GM23338 (cell line): ENCODE measurements at regions not wholly inside any gene's neighbourhood (a gene's known extent, or its start where the extent isn't known, plus 50 kb on each side); places are given as distances from the start of the nearest gene placed in this dataset.

Source experiments
- ATAC-seq: fragments of 200-7000 bp; cut with Tn5 transposase; 3 replicates; pipeline ENCODE4 v1.9.1; 2020
- DNase-seq: peaks from one replicate; pipeline ENCODE4 v3.0.0-alpha.2; 2015; ENCODE audit warnings: low spot score
- H2AFZ ChIP-seq: fragments of 200-600 bp; sonication (generic); 2 replicates; pipeline ENCODE4 v1.8.0; 2016; ENCODE audit warnings: antibody characterized with exemption, mild to moderate bottlenecking, moderate library complexity
- H3F3A ChIP-seq: fragments of 200-600 bp; sonication (generic); replicated peaks from 2 replicates; pipeline ENCODE4 v1.8.0; 2017; ENCODE audit warnings: antibody characterized with exemption, mixed run types, low read depth
- H3K27ac ChIP-seq: fragments of 200-600 bp; sonication (generic); 2 replicates; pipeline ENCODE4 v1.6.1; 2016; ENCODE audit warnings: low read depth
- H3K27me3 ChIP-seq: fragments of 200-600 bp; sonication (generic); 2 replicates; pipeline ENCODE4 v1.8.0; 2016; ENCODE audit warnings: mild to moderate bottlenecking, mixed run types, moderate library complexity; ENCODE audit not compliant: insufficient read depth
- H3K36me3 ChIP-seq: fragments of 200-600 bp; sonication (generic); 2 replicates; pipeline ENCODE4 v1.8.0; 2016; ENCODE audit warnings: mild to moderate bottlenecking; ENCODE audit not compliant: insufficient read depth
- H3K4me1 ChIP-seq: fragments of 200-600 bp; sonication (generic); 2 replicates; pipeline ENCODE4 v1.8.0; 2016; ENCODE audit warnings: mild to moderate bottlenecking, moderate library complexity; ENCODE audit not compliant: insufficient read depth
- H3K4me2 ChIP-seq: fragments of 200-600 bp; sonication (generic); 2 replicates; pipeline ENCODE4 v1.7.1; 2017; ENCODE audit warnings: mixed run types
- H3K4me3 ChIP-seq: fragments of 200-600 bp; sonication (generic); 2 replicates; pipeline ENCODE4 v1.6.1; 2016; ENCODE audit warnings: mixed run types
- H3K79me2 ChIP-seq: fragments of 200-600 bp; sonication (generic); replicated peaks from 2 replicates; pipeline ENCODE4 v1.8.0; 2017; ENCODE audit warnings: mild to moderate bottlenecking; ENCODE audit not compliant: insufficient read depth
- H3K9me2 ChIP-seq: fragments of 200-600 bp; sonication (generic); 2 replicates; pipeline ENCODE4 v1.8.0; 2017; ENCODE audit not compliant: insufficient read depth
- H4K20me1 ChIP-seq: fragments of 200-600 bp; sonication (generic); replicated peaks from 2 replicates; pipeline ENCODE4 v1.8.0; 2017; ENCODE audit warnings: mild to moderate bottlenecking; ENCODE audit not compliant: insufficient read depth
- H3K27ac Mint-ChIP-seq: 2 replicates; pipeline ENCODE4 v1.8.0; 2020; ENCODE audit warnings: inconsistent platforms, mild to moderate bottlenecking, moderate library complexity, mixed read lengths
- H3K27me3 Mint-ChIP-seq: 3 replicates; pipeline ENCODE4 v1.8.0; 2022; ENCODE audit warnings: low read depth, mild to moderate bottlenecking, moderate library complexity, mixed read lengths, inconsistent platforms; ENCODE audit not compliant: insufficient read depth, poor library complexity
- H3K36me3 Mint-ChIP-seq: 3 replicates; pipeline ENCODE4 v1.8.0; 2021; ENCODE audit warnings: low read depth, mild to moderate bottlenecking, inconsistent platforms, moderate library complexity, mixed read lengths
- H3K4me1 Mint-ChIP-seq: 3 replicates; pipeline ENCODE4 v1.8.0; 2020; ENCODE audit warnings: mild to moderate bottlenecking, inconsistent platforms, mixed read lengths
- H3K4me3 Mint-ChIP-seq: 3 replicates; pipeline ENCODE4 v1.8.0; 2021; ENCODE audit warnings: moderate library complexity, mild to moderate bottlenecking, inconsistent platforms, mixed read lengths
- H3K9me3 Mint-ChIP-seq: 3 replicates; pipeline ENCODE4 v1.8.0; 2020; ENCODE audit warnings: moderate library complexity, mild to moderate bottlenecking, inconsistent platforms, mixed read lengths
- CREB1 ChIP-seq: fragments of 250-450 bp; sonication (Bioruptor Pico); IDR thresholded peaks from 2 replicates; pipeline ENCODE4 v1.5.0; 2020; ENCODE audit warnings: low read depth, mild to moderate bottlenecking, moderate library complexity
- EZH2phosphoT487 ChIP-seq: fragments of 200-600 bp; sonication (generic); IDR thresholded peaks from one replicate; pipeline ENCODE4 v1.8.1; 2018; ENCODE audit warnings: antibody characterized with exemption; ENCODE audit not compliant: unreplicated experiment
- JUNB ChIP-seq: IDR thresholded peaks from one replicate; pipeline ENCODE4 v1.6.1; 2016; ENCODE audit warnings: antibody characterized with exemption; ENCODE audit not compliant: unreplicated experiment
- POLR2AphosphoS5 ChIP-seq: IDR thresholded peaks from 2 replicates; pipeline ENCODE4 v1.6.1; 2016; ENCODE audit warnings: antibody characterized with exemption, low read depth
- STAT1 ChIP-seq: IDR thresholded peaks from one replicate; pipeline ENCODE4 v1.6.1; 2016; ENCODE audit warnings: antibody characterized with exemption; ENCODE audit not compliant: unreplicated experiment
- ZNF114 ChIP-seq: fragments of 250-450 bp; sonication (Bioruptor Pico); IDR thresholded peaks from 2 replicates; pipeline ENCODE4 v1.5.0; 2020; ENCODE audit warnings: mild to moderate bottlenecking, moderate library complexity
- ZNF331 ChIP-seq: fragments of 250-450 bp; sonication (Bioruptor Pico); IDR thresholded peaks from 2 replicates; pipeline ENCODE4 v1.5.0; 2020; ENCODE audit warnings: low read depth, mild to moderate bottlenecking, moderate library complexity
- TF ChIP-seq, protein P1 (sequence below): IDR thresholded peaks from one replicate; pipeline ENCODE4 v1.6.1; 2018; ENCODE audit warnings: antibody characterized with exemption; ENCODE audit not compliant: unreplicated experiment
- TF ChIP-seq, protein P2 (sequence below), 2 experiments: fragments of 200-600 bp in 1 of 2; sonication (generic) in 1 of 2; conservative IDR thresholded peaks; 2 replicates each; pipeline versions ENCODE4 v1.5.1 to v1.6.1; 2016 to 2017; ENCODE audit warnings: antibody characterized with exemption in 2 of 2, low read depth in 2 of 2, mild to moderate bottlenecking in 2 of 2, moderate library complexity in 1 of 2
- TF ChIP-seq, protein P3 (sequence below): IDR thresholded peaks from 2 replicates; pipeline ENCODE4 v1.6.1; 2016; ENCODE audit warnings: antibody characterized with exemption

DNA sequence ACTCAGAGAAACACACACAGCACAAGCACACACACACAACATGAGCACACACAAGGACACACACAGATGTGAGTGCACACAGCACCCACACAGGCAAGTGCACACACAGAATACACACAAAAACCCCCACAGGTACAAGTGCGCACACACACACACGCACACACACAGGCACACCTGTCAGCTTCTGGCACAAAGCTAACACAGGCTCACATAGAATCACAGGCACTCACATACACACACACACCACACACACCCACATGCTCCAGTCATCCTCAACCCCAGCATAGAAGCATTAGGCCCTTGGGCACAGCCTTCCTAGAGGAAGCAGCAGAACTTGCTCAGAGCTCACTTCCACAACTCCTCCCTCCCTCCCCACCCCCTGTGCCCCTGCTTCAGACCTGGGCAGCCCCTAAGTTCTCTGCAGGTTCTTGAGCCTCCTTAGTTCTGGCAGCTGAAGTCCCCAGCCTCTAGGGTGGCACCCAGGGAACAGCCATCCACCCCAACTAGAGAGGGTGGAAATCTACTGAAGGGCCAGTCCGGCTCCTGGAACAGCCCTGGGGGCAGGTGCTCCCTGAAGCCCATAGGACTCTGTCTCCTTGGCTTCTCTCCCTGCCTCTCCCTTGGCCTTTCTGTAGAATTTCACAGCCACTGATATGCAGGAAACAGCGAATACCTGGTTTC, 129.9 kb upstream of the VSTM2B start (continued):
- TF ChIP-seq, protein P1, sequence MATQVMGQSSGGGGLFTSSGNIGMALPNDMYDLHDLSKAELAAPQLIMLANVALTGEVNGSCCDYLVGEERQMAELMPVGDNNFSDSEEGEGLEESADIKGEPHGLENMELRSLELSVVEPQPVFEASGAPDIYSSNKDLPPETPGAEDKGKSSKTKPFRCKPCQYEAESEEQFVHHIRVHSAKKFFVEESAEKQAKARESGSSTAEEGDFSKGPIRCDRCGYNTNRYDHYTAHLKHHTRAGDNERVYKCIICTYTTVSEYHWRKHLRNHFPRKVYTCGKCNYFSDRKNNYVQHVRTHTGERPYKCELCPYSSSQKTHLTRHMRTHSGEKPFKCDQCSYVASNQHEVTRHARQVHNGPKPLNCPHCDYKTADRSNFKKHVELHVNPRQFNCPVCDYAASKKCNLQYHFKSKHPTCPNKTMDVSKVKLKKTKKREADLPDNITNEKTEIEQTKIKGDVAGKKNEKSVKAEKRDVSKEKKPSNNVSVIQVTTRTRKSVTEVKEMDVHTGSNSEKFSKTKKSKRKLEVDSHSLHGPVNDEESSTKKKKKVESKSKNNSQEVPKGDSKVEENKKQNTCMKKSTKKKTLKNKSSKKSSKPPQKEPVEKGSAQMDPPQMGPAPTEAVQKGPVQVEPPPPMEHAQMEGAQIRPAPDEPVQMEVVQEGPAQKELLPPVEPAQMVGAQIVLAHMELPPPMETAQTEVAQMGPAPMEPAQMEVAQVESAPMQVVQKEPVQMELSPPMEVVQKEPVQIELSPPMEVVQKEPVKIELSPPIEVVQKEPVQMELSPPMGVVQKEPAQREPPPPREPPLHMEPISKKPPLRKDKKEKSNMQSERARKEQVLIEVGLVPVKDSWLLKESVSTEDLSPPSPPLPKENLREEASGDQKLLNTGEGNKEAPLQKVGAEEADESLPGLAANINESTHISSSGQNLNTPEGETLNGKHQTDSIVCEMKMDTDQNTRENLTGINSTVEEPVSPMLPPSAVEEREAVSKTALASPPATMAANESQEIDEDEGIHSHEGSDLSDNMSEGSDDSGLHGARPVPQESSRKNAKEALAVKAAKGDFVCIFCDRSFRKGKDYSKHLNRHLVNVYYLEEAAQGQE = no peak
- TF ChIP-seq ZNF331 (CRISPR knock-in tag) = no peak

DNA sequence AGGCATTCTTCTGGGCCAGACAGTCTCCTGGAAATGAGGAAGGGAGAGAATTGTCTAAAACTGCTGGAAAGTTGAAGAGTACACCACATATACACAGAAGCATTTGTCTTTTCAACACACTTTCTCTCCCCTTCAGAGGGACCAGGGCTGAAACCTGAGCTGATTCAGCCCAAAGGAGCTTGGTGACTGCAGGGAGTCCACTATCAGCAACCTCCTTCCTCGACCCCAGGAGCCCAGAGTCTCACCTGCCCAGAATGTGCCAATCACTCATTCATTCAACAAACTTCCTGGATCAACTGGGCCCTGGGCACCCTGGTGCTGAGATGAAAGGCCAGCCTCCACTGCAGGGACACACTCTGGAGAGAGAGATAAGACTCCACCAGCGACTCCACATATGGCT, 128.9 kb upstream of the VSTM2B start:
- Histone ChIP-seq H3K79me2 (no peaks in the 10 kb centered on the region), H3K4me1 (peaks cover 8% of the 10 kb centered on the region; the same call in 1 of the 2 replicates), H3F3A (no peaks in the 10 kb centered on the region), H3K9me2 (no peaks in the 10 kb centered on the region), H3K4me3 (no peak overlapping the region), H2AFZ (peak overlapping the region; percentile 47; the same call in 1 of the 2 replicates), H3K4me2 (no peak overlapping the region), H3K27ac (no peak overlapping the region), H4K20me1 (no peaks in the 10 kb centered on the region), H3K27me3 (no peaks in the 10 kb centered on the region), H3K36me3 (no peaks in the 10 kb centered on the region)
- ATAC-seq = peak; percentile 48
- peaks cover under 1% of the 10 kb centered on the region; the same call in 2 of the 3 replicates for H3K9me3 Mint-ChIP-seq
- H3K4me1 Mint-ChIP-seq = peaks cover 37% of the 10 kb centered on the region
- no peak for DNase-seq
- H3K27ac Mint-ChIP-seq = no peak overlapping the region
- TF ChIP-seq EZH2phosphoT487 = no peak
- TF ChIP-seq ZNF114 = no peak
- H3K27me3 Mint-ChIP-seq = peaks cover 22% of the 10 kb centered on the region
- no peaks in the 10 kb centered on the region for H3K36me3 Mint-ChIP-seq
- H3K4me3 Mint-ChIP-seq = no peak overlapping the region

DNA sequence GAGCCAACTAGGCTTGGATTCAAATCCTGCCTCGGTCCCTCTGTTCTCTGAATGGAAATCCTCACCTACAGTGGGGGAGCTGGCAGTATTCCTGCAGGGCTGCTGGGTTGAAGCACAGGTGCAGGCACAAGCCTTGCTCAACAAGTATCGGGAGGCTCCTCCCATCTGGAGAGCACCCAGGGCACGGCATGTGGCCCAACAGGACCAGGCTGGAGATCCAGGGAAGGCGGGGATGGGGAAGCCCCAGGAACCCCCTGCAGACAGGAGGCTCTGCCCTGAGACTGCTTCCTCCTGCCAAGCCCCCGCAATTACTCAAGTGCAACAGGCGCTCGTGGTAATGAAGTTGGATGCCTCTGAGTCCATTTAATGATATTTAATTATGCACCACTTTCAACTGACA, 128.0 kb upstream of the VSTM2B start:
- no peak overlapping the region for H3K4me3 Mint-ChIP-seq
- no peaks in the 10 kb centered on the region for H3K36me3 ChIP-seq
- H3K27ac ChIP-seq = no peak overlapping the region
- no peak overlapping the region for H3K27ac Mint-ChIP-seq
- no peaks in the 10 kb centered on the region for H3K36me3 Mint-ChIP-seq
- H3K4me3 ChIP-seq = no peak overlapping the region
- peaks cover 24% of the 10 kb centered on the region for H3K27me3 Mint-ChIP-seq
- no peaks in the 10 kb centered on the region; the same call in 2 of the 3 replicates for H3K9me3 Mint-ChIP-seq
- no peaks in the 10 kb centered on the region for H3K27me3 ChIP-seq
- H3F3A ChIP-seq = no peaks in the 10 kb centered on the region
- H2AFZ ChIP-seq = no peak overlapping the region
- H3K4me1 Mint-ChIP-seq = peaks cover 37% of the 10 kb centered on the region
- peaks cover 8% of the 10 kb centered on the region; the same call in 1 of the 2 replicates for H3K4me1 ChIP-seq
- no peaks in the 10 kb centered on the region for H3K79me2 ChIP-seq
- H3K9me2 ChIP-seq = no peaks in the 10 kb centered on the region
- ATAC-seq (no peak), DNase-seq (no peak)
- H4K20me1 ChIP-seq = no peaks in the 10 kb centered on the region
- H3K4me2 ChIP-seq = no peak overlapping the region
- TF ChIP-seq STAT1 = no peak
- TF ChIP-seq POLR2AphosphoS5 = no peak
- TF ChIP-seq CREB1 (CRISPR knock-in tag) = no peak
- TF ChIP-seq ZNF114 = no peak
- TF ChIP-seq, protein P2, sequence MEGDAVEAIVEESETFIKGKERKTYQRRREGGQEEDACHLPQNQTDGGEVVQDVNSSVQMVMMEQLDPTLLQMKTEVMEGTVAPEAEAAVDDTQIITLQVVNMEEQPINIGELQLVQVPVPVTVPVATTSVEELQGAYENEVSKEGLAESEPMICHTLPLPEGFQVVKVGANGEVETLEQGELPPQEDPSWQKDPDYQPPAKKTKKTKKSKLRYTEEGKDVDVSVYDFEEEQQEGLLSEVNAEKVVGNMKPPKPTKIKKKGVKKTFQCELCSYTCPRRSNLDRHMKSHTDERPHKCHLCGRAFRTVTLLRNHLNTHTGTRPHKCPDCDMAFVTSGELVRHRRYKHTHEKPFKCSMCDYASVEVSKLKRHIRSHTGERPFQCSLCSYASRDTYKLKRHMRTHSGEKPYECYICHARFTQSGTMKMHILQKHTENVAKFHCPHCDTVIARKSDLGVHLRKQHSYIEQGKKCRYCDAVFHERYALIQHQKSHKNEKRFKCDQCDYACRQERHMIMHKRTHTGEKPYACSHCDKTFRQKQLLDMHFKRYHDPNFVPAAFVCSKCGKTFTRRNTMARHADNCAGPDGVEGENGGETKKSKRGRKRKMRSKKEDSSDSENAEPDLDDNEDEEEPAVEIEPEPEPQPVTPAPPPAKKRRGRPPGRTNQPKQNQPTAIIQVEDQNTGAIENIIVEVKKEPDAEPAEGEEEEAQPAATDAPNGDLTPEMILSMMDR (conservative IDR thresholded peaks at IDR 0.05; ENCODE audit: low read depth in 2 of 2) = no peak
- TF ChIP-seq, protein P3, sequence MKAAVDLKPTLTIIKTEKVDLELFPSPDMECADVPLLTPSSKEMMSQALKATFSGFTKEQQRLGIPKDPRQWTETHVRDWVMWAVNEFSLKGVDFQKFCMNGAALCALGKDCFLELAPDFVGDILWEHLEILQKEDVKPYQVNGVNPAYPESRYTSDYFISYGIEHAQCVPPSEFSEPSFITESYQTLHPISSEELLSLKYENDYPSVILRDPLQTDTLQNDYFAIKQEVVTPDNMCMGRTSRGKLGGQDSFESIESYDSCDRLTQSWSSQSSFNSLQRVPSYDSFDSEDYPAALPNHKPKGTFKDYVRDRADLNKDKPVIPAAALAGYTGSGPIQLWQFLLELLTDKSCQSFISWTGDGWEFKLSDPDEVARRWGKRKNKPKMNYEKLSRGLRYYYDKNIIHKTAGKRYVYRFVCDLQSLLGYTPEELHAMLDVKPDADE = no peak
- no peak for TF ChIP-seq EZH2phosphoT487
- no peak for TF ChIP-seq JUNB
- TF ChIP-seq, protein P1 = no peak
